Kidney (tissue), 13 donors: ENCODE measurements at regions not wholly inside any gene's neighbourhood (a gene's known extent, or its start where the extent isn't known, plus 50 kb on each side); places are given as distances from the start of the nearest gene placed in this dataset.

Experiments used
- DNase-seq, 5 donors: peaks; one replicate each; pipeline ENCODE4 v3.0.0-alpha.2; 2013 to 2020
- FAIRE-seq: peaks from 2 replicates; lab custom pipeline; 2012; peaks lifted over from hg19 to GRCh38; lab: Jason Lieb, UNC
- H3K27ac ChIP-seq, 2 donors: one replicate each; pipeline ENCODE4 v1.7.0; 2013; ENCODE audit warnings: low read depth in 2 of 2, low read length in 2 of 2, inconsistent platforms in 1 of 2
- H3K27me3 ChIP-seq: one replicate; pipeline ENCODE4 v1.7.1; 2013; ENCODE audit warnings: low read length, inconsistent platforms; ENCODE audit not compliant: control insufficient read depth, insufficient read depth
- H3K36me3 ChIP-seq, 3 donors: one replicate each; pipeline versions ENCODE4 v1.7.0 to v1.7.1; 2013; ENCODE audit warnings: low read length in 3 of 3, control low read depth in 1 of 3, inconsistent platforms in 1 of 3; ENCODE audit not compliant: insufficient read depth in 3 of 3, control insufficient read depth in 2 of 3
- H3K4me1 ChIP-seq, 3 donors: one replicate each; pipeline versions ENCODE4 v1.7.0 to v1.7.1; 2013; ENCODE audit warnings: low read length in 3 of 3, inconsistent platforms in 1 of 3, low read depth in 1 of 3; ENCODE audit not compliant: control insufficient read depth in 2 of 3, insufficient read depth in 2 of 3
- H3K4me3 ChIP-seq, 3 donors: one replicate each; pipeline versions ENCODE4 v1.7.0 to v1.8.1; 2013; ENCODE audit warnings: low read length in 3 of 3, control low read depth in 1 of 3, inconsistent platforms in 1 of 3
- H3K9ac ChIP-seq, 3 donors: one replicate each; pipeline versions ENCODE4 v1.7.0 to v1.7.1; 2013; ENCODE audit warnings: low read length in 3 of 3, control low read depth in 1 of 3, inconsistent platforms in 1 of 3
- H3K9me3 ChIP-seq, 3 donors: one replicate each; pipeline versions ENCODE4 v1.7.0 to v1.7.1; 2013; ENCODE audit warnings: low read length in 3 of 3, control low read depth in 1 of 3, inconsistent platforms in 1 of 3; ENCODE audit not compliant: control insufficient read depth in 2 of 3, insufficient read depth in 1 of 3
- CTCF ChIP-seq: IDR thresholded peaks from 3 replicates; pipeline ENCODE4 v1.5.1; 2012; ENCODE audit warnings: mild to moderate bottlenecking, moderate library complexity, borderline replicate concordance; ENCODE audit not compliant: insufficient read depth; ENCODE audit errors: extremely low read depth
- intact Hi-C: fragments of 100-400 bp; cut with DNase I; formaldehyde crosslinking; loops from one replicate; pipeline ENCODE4 v1.11.1; 2022
- donor health status: control.
- donor health status: control.
- donor health status: control.
- donor health status: control.
- donor health status: control.
- donor health status: DM: yes; HTN: yes; CAD: no.
- donor health status: Normal renal cell carcinoma (clear cell type).

GRCh38 chr3:40847551-40847992 lies 322.8 kb downstream of the ZNF621 start:
- intact Hi-C loops, result no loop called here
- DNase-seq (peak in 3 of 5 donors; percentile 14 to 58 (median 21)), FAIRE-seq (no peak)
- Histone ChIP-seq H3K9ac (no peak overlapping the region), H3K9me3 (no peaks in the 10 kb centered on the region), H3K4me3 (no peak overlapping the region), H3K27ac (no peak overlapping the region), H3K27me3 (no peaks in the 10 kb centered on the region), H3K36me3 (no peaks in the 10 kb centered on the region), H3K4me1 (no peaks in the 10 kb centered on the region)
- TF ChIP-seq CTCF, result no peak

GRCh38 chr3:40848421-40848820 lies 323.7 kb downstream of the ZNF621 start:
- no peak overlapping the region for H3K27ac ChIP-seq
- no peak overlapping the region for H3K4me3 ChIP-seq
- DNase-seq (peak in 2 of 5 donors; percentile 5 to 58), FAIRE-seq (no peak)
- H3K9ac ChIP-seq, result no peak overlapping the region
- H3K27me3 ChIP-seq, result no peaks in the 10 kb centered on the region
- intact Hi-C loops, result no loop called here
- H3K36me3 ChIP-seq, result no peaks in the 10 kb centered on the region
- TF ChIP-seq CTCF, result no peak
- H3K4me1 ChIP-seq, result no peaks in the 10 kb centered on the region
- no peaks in the 10 kb centered on the region for H3K9me3 ChIP-seq

GRCh38 chr3:40850861-40851260 lies 326.1 kb downstream of the ZNF621 start:
- Histone ChIP-seq H3K9ac (no peak overlapping the region), H3K4me3 (no peak overlapping the region), H3K9me3 (no peaks in the 10 kb centered on the region), H3K4me1 (no peaks in the 10 kb centered on the region), H3K27ac (no peak overlapping the region), H3K36me3 (no peaks in the 10 kb centered on the region), H3K27me3 (no peaks in the 10 kb centered on the region)
- DNase-seq (peak in 1 of 5 donors; percentile 40), FAIRE-seq (no peak)
- intact Hi-C loops, result no loop called here
- TF ChIP-seq CTCF, result no peak

- Histone ChIP-seq H3K4me1 (no peaks in the 10 kb centered on the region), H3K27ac (no peak overlapping the region), H3K9ac (no peak overlapping the region), H3K27me3 (no peaks in the 10 kb centered on the region), H3K36me3 (no peaks in the 10 kb centered on the region), H3K9me3 (no peaks in the 10 kb centered on the region), H3K4me3 (no peak overlapping the region)
- FAIRE-seq (no peak), DNase-seq (no peak)
- no peak for TF ChIP-seq CTCF
- intact Hi-C loops, result no loop called here
Measured at GRCh38 chr3:40851836-40852235, 327.1 kb downstream of the ZNF621 start.
